ENCODE measurements at regions not wholly inside any gene's neighbourhood (a gene's known extent, or its start where the extent isn't known, plus 50 kb on each side); places are given as distances from the start of the nearest gene placed in this dataset.

DNA sequence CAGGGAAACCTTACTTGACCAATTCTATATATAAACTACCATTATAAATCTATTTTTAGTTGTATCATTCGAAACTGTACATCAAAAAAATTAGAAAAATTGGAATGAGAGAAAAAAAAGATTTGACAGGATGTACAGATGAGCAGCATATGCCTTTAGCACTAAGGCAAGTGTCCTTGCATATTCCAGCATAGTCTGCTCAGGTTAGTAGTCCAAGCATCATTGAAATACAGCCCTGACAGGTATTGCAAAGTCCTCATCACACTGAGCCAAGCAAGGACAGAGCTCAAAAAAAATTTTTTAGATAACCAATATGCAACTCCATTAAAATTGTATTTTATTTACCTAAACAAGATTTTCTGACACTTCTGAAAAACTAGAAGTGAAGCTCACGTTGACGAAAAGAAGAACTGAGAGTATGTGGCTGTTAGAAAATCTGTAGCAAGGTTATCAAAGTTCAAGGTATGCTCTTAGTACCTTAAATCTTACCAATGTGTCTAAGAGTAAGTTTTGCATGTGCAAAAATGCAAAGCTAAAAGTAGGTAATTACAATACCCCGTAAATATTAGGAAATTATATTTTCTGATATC, 465.6 kb upstream of the ADGRL4 start:
- DNase-seq (ENCODE audit: low spot score), result no peak
- Histone ChIP-seq H3K27me3 (ENCODE audit: control insufficient read depth in 4 of 4, insufficient read depth in 4 of 4, low read length in 3 of 4) (no peaks in the 10 kb centered on the region), H3K4me3 (ENCODE audit: low read depth in 1 of 3, low read length in 3 of 3) (no peak overlapping the region), H3K4me1 (ENCODE audit: control insufficient read depth in 4 of 4, insufficient read depth in 4 of 4, low read length in 3 of 4) (no peaks in the 10 kb centered on the region), H3K27ac (ENCODE audit: low read depth in 1 of 2, low read length in 2 of 2) (no peak overlapping the region), H3K9ac (ENCODE audit: low read depth in 1 of 2, low read length in 2 of 2) (no peak overlapping the region), H3K36me3 (ENCODE audit: control insufficient read depth in 4 of 4, insufficient read depth in 3 of 4, low read depth in 1 of 4, low read length in 3 of 4) (no peaks in the 10 kb centered on the region), H3K9me3 (ENCODE audit: control insufficient read depth in 4 of 4, low read length in 3 of 4) (no peaks in the 10 kb centered on the region)
- TF ChIP-seq ZBTB33 (IDR thresholded peaks at IDR 0.05), result no peak
- TF ChIP-seq, protein P1, sequence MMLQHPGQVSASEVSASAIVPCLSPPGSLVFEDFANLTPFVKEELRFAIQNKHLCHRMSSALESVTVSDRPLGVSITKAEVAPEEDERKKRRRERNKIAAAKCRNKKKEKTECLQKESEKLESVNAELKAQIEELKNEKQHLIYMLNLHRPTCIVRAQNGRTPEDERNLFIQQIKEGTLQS (IDR thresholded peaks at IDR 0.05), result no peak
- WGBS, result 63% methylated on average over 4 of the region's 4 CpGs

- no peak overlapping the region for H3K27ac ChIP-seq (ENCODE audit: low read depth in 1 of 2, low read length in 2 of 2)
- no peak overlapping the region for H3K9ac ChIP-seq (ENCODE audit: low read depth in 1 of 2, low read length in 2 of 2)
- H3K9me3 ChIP-seq (ENCODE audit: control insufficient read depth in 4 of 4, low read length in 3 of 4), result no peaks in the 10 kb centered on the region
- no peak overlapping the region for H3K4me3 ChIP-seq (ENCODE audit: low read depth in 1 of 3, low read length in 3 of 3)
- DNase-seq (ENCODE audit: low spot score), result no peak
- no peaks in the 10 kb centered on the region for H3K27me3 ChIP-seq (ENCODE audit: control insufficient read depth in 4 of 4, insufficient read depth in 4 of 4, low read length in 3 of 4)
- no peak for TF ChIP-seq RXRA (IDR thresholded peaks at IDR 0.05)
- TF ChIP-seq, protein P2, sequence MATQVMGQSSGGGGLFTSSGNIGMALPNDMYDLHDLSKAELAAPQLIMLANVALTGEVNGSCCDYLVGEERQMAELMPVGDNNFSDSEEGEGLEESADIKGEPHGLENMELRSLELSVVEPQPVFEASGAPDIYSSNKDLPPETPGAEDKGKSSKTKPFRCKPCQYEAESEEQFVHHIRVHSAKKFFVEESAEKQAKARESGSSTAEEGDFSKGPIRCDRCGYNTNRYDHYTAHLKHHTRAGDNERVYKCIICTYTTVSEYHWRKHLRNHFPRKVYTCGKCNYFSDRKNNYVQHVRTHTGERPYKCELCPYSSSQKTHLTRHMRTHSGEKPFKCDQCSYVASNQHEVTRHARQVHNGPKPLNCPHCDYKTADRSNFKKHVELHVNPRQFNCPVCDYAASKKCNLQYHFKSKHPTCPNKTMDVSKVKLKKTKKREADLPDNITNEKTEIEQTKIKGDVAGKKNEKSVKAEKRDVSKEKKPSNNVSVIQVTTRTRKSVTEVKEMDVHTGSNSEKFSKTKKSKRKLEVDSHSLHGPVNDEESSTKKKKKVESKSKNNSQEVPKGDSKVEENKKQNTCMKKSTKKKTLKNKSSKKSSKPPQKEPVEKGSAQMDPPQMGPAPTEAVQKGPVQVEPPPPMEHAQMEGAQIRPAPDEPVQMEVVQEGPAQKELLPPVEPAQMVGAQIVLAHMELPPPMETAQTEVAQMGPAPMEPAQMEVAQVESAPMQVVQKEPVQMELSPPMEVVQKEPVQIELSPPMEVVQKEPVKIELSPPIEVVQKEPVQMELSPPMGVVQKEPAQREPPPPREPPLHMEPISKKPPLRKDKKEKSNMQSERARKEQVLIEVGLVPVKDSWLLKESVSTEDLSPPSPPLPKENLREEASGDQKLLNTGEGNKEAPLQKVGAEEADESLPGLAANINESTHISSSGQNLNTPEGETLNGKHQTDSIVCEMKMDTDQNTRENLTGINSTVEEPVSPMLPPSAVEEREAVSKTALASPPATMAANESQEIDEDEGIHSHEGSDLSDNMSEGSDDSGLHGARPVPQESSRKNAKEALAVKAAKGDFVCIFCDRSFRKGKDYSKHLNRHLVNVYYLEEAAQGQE (IDR thresholded peaks at IDR 0.05), result no peak
- no peak for TF ChIP-seq ZBTB33 (IDR thresholded peaks at IDR 0.05)
- no peak for TF ChIP-seq FOXA1 (IDR thresholded peaks at IDR 0.05)
- TF ChIP-seq GABPA (IDR thresholded peaks at IDR 0.05 in 1 of 2, conservative IDR thresholded peaks at IDR 0.05 in 1 of 2), result no peak
- H3K4me1 ChIP-seq (ENCODE audit: control insufficient read depth in 4 of 4, insufficient read depth in 4 of 4, low read length in 3 of 4), result no peaks in the 10 kb centered on the region
- no peaks in the 10 kb centered on the region for H3K36me3 ChIP-seq (ENCODE audit: control insufficient read depth in 4 of 4, insufficient read depth in 3 of 4, low read depth in 1 of 4, low read length in 3 of 4)
Observed at GRCh38 chr1:79469139-79469538, 462.6 kb upstream of the ADGRL4 start.

DNA sequence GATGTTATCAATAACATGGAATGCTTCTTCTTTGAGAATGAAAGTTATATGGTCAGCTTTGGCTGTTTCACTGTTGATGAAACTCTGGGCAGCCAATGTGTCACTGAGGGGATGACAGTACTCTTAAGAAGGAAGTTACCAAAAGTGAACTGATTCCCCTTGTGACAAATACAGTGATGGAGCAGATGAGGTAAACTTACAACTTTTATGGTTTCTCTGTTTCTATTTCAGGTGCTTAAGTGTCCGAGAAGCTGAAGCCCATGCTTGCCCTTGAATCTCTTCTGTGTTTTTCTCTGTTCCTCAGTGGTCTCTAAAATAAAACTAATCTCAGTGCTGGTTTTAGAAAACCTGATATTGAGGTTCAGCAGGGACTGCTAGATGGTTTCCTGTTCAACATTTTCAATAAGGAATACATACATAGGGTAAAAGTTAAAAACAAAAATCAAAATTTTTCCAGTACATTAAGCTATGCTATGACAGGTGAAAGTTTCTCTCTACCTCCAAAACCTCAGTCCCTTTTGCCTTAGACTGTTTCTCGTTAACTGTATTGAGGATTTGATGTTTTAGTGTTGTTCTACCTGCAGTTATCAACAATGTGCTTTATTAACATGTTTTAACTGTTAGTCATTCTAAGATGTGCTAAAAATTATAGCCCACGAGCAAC, 454.4 kb upstream of the ADGRL4 start:
- no peak for TF ChIP-seq RAD21 (IDR thresholded peaks at IDR 0.05)
- Histone ChIP-seq H3K4me1 (ENCODE audit: control insufficient read depth in 4 of 4, insufficient read depth in 4 of 4, low read length in 3 of 4) (no peaks in the 10 kb centered on the region), H3K9ac (ENCODE audit: low read depth in 1 of 2, low read length in 2 of 2) (no peak overlapping the region), H3K4me3 (ENCODE audit: low read depth in 1 of 3, low read length in 3 of 3) (no peak overlapping the region), H3K9me3 (ENCODE audit: control insufficient read depth in 4 of 4, low read length in 3 of 4) (peaks cover 0 to 3% (median 0%) of the 10 kb centered on the region in 4 donors), H3K27ac (ENCODE audit: low read depth in 1 of 2, low read length in 2 of 2) (no peak overlapping the region), H3K27me3 (ENCODE audit: control insufficient read depth in 4 of 4, insufficient read depth in 4 of 4, low read length in 3 of 4) (no peaks in the 10 kb centered on the region), H3K36me3 (ENCODE audit: control insufficient read depth in 4 of 4, insufficient read depth in 3 of 4, low read depth in 1 of 4, low read length in 3 of 4) (no peaks in the 10 kb centered on the region)
- DNase-seq (ENCODE audit: low spot score), result no peak
- 68% methylated on average over 3 of the region's 3 CpGs for WGBS

Data from liver (tissue), 7 donors.